ENCODE measurements at regions not wholly inside any gene's neighbourhood (a gene's known extent, or its start where the extent isn't known, plus 50 kb on each side); places are given as distances from the start of the nearest gene placed in this dataset.
A peak's percentile ranks its signal among the peaks of the same experiment; 100 is the strongest.

GRCh38 chr6:118748311-118749062 is 97.1 kb upstream of the CEP85L start:
- no peak overlapping the region for H3K56ac ChIP-seq (replicated peaks; ENCODE audit: insufficient read length, low read depth, low read length)
- no peak overlapping the region for H3K4ac ChIP-seq (replicated peaks; ENCODE audit: insufficient read length, low read depth, low read length)
- H3K4me1 ChIP-seq (replicated peaks in 1 of 4; ENCODE audit: control insufficient read depth in 3 of 4, insufficient read depth in 4 of 4, low read length in 3 of 4) = peaks cover 0 to 5% (median 4%) of the 10 kb centered on the region in 4 experiments; a peak in 2 of 7 replicates
- TF ChIP-seq JUND (IDR thresholded peaks at IDR 0.05; ENCODE audit: low read length) = 0 out of 2 replicates have a peak, but pooled peaks have one; percentile 2
- TF ChIP-seq JUN (IDR thresholded peaks at IDR 0.05; ENCODE audit: low read depth, low read length) = no peak
- no peak for TF ChIP-seq PHF8 (conservative IDR thresholded peaks at IDR 0.05; ENCODE audit: low read depth, low read length)
- TF ChIP-seq TAF1 (IDR thresholded peaks at IDR 0.05; ENCODE audit: low read depth, low read length) = no peak
- TF ChIP-seq EP300 (IDR thresholded peaks at IDR 0.05; ENCODE audit: borderline replicate concordance in 1 of 2, low read depth in 2 of 2, low read length in 2 of 2) = 0 out of 3 replicates have a peak, but pooled peaks of 1 of the 2 experiments have one; percentile 75
- no peak for TF ChIP-seq USF2 (IDR thresholded peaks at IDR 0.05; ENCODE audit: low read length)
- no peak overlapping the region for H3K4me3 ChIP-seq (ENCODE audit: extremely low read depth in 1 of 4, insufficient read depth in 2 of 4, low read depth in 3 of 4, low read length in 4 of 4)
- H3K14ac ChIP-seq (ENCODE audit: insufficient read length) = no peak overlapping the region
- no peaks in the 10 kb centered on the region for H3K79me2 ChIP-seq (ENCODE audit: control insufficient read depth in 1 of 2, insufficient read depth in 2 of 2, low read length in 2 of 2)
- ChIA-PET POLR2A (ENCODE audit: partially characterized antibody) (interaction anchor here (1.4 kb wide), 1 partner anchor 20 kb away, joined by 5 read pairs; no protein-coding TSS in a partner anchor), CTCF (ENCODE audit: partially characterized antibody) (interaction anchor here (0.6 to 3.5 kb wide), 8 partner anchors 10 to 183 kb away, joined by 3 to 17 read pairs (median 3); no protein-coding TSS in a partner anchor)
- H3K27ac ChIP-seq (ENCODE audit: low read depth, low read length) = no peak overlapping the region
- H4K91ac ChIP-seq (replicated peaks; ENCODE audit: insufficient read length, low read length) = peak overlapping the region; percentile 20
- H3K9ac ChIP-seq (replicated peaks in 1 of 4; ENCODE audit: extremely low read depth in 1 of 4, low read depth in 3 of 4, low read length in 3 of 4) = 0 out of 7 replicates have a peak overlapping the region, but pooled peaks of 2 of the 4 experiments have one; percentile 9 to 11
- peak overlapping the region; percentile 42; the same call in 1 of the 2 replicates for H3K18ac ChIP-seq (ENCODE audit: extremely low read depth, low read length)
- no peak overlapping the region for H4K5ac ChIP-seq (ENCODE audit: insufficient read length, low read depth, low read length)
- peak overlapping the region; percentile 85; the same call in 1 of the 2 replicates for H4K8ac ChIP-seq (ENCODE audit: extremely low read depth, insufficient read depth, low read length)
- no peak overlapping the region for H2BK20ac ChIP-seq (ENCODE audit: low read length)
- 55% methylated on average over 9 of the region's 9 CpGs; no CpG with 5 or more reads in 1 of the 2 experiments for WGBS, 2 experiments (ENCODE audit: extremely low coverage in 1 of 2, insufficient coverage in 1 of 2, insufficient read length in 1 of 2, insufficient replicate concordance in 2 of 2, low coverage in 1 of 2, low lambda C conversion rate in 2 of 2, missing lambda C conversion rate in 1 of 2)
- H3K23ac ChIP-seq (ENCODE audit: insufficient read length) = no peak overlapping the region
- H3K4me2 ChIP-seq (ENCODE audit: insufficient read depth in 1 of 2, low read depth in 2 of 2, low read length in 2 of 2) = peak overlapping the region; percentile 5 to 15; a peak in 1 of 4 replicates
- no peaks in the 10 kb centered on the region for H3K36me3 ChIP-seq (ENCODE audit: control insufficient read depth in 2 of 4, insufficient read depth in 4 of 4, low read length in 3 of 4)
- no peaks in the 10 kb centered on the region for H3K79me1 ChIP-seq (ENCODE audit: low read depth, low read length)
- no peak overlapping the region for H2AK5ac ChIP-seq (ENCODE audit: low read depth, low read length)
- no peaks in the 10 kb centered on the region for H3K23me2 ChIP-seq (ENCODE audit: low read depth, low read length)
- H4K20me1 ChIP-seq (replicated peaks in 1 of 2; ENCODE audit: control insufficient read depth in 1 of 2, insufficient read depth in 2 of 2, low read length in 2 of 2) = no peaks in the 10 kb centered on the region
- no peak overlapping the region for H2BK15ac ChIP-seq (ENCODE audit: low read length)
- peak overlapping the region; percentile 58; the same call in 1 of the 2 replicates for H2BK5ac ChIP-seq (ENCODE audit: low read depth, low read length)
- peak overlapping the region; percentile 89; the same call in 1 of the 2 replicates for H2BK12ac ChIP-seq (ENCODE audit: low read depth, low read length)
- H2AFZ ChIP-seq (ENCODE audit: low read length) = peak overlapping the region; percentile 89
- no peak overlapping the region for H2BK120ac ChIP-seq (replicated peaks; ENCODE audit: low read depth, low read length)
- FAIRE-seq = no peak
- no peaks in the 10 kb centered on the region for H3K9me3 ChIP-seq (ENCODE audit: insufficient read depth in 2 of 2, low read depth in 1 of 2, low read length in 1 of 2)
- peak in 1 of 2 experiments; percentile 56 for DNase-seq (ENCODE audit: low read depth in 1 of 2, low spot score in 2 of 2)
- H3K27me3 ChIP-seq (replicated peaks in 1 of 4; ENCODE audit: control insufficient read depth in 3 of 4, extremely low read depth in 1 of 4, insufficient read depth in 3 of 4, low read length in 3 of 4) = no peaks in the 10 kb centered on the region

Data from H1 (cell line).